H1 (cell line): ENCODE measurements at regions not wholly inside any gene's neighbourhood (a gene's known extent, or its start where the extent isn't known, plus 50 kb on each side); places are given as distances from the start of the nearest gene placed in this dataset.

Experiments
- CTCF ChIA-PET: fragments of 300-600 bp; sonication (Branson Sonifier 250); formaldehyde crosslinking; loops from one replicate; lab custom pipeline; 2021; ENCODE audit not compliant: partially characterized antibody; lab: Charles Lee
- POLR2A ChIA-PET: fragments of 300-600 bp; sonication (Branson Sonifier 250); formaldehyde crosslinking; loops from one replicate; lab custom pipeline; 2021; ENCODE audit warnings: inconsistent platforms; ENCODE audit not compliant: partially characterized antibody; lab: Charles Lee
- DNase-seq, 2 experiments: peaks; one replicate each; pipeline versions ENCODE4 v3.0.0 to v3.0.0-alpha.2; 2010 to 2022; ENCODE audit warnings: low spot score in 2 of 2, low read depth in 1 of 2, mixed read lengths in 1 of 2
- FAIRE-seq: peaks from 2 replicates; lab custom pipeline; 2011; peaks lifted over from hg19 to GRCh38; lab: Jason Lieb, UNC
- H2AFZ ChIP-seq: 2 replicates; pipeline ENCODE4 v1.8.1; 2012; ENCODE audit warnings: low read length, inconsistent platforms
- H2AK5ac ChIP-seq: 2 replicates; pipeline ENCODE4 v1.6.1; 2013; ENCODE audit warnings: low read depth, low read length
- H2BK120ac ChIP-seq: replicated peaks from 2 replicates; pipeline ENCODE3; 2013; ENCODE audit warnings: low read depth, low read length, inconsistent platforms
- H2BK12ac ChIP-seq: 2 replicates; pipeline ENCODE4 v1.6.1; 2013; ENCODE audit warnings: low read depth, low read length
- H2BK15ac ChIP-seq: 2 replicates; pipeline ENCODE4 v1.6.1; 2013; ENCODE audit warnings: low read length
- H2BK20ac ChIP-seq: 2 replicates; pipeline ENCODE4 v1.6.1; 2013; ENCODE audit warnings: low read length
- H2BK5ac ChIP-seq: 2 replicates; pipeline ENCODE4 v1.6.1; 2013; ENCODE audit warnings: low read depth, low read length
- H3K14ac ChIP-seq: 2 replicates; pipeline ENCODE4 v1.6.1; 2013; ENCODE audit warnings: inconsistent platforms; ENCODE audit not compliant: insufficient read length
- H3K18ac ChIP-seq: 2 replicates; pipeline ENCODE4 v1.6.1; 2013; ENCODE audit warnings: low read length; ENCODE audit errors: extremely low read depth
- H3K23ac ChIP-seq: 2 replicates; pipeline ENCODE4 v1.6.1; 2013; ENCODE audit warnings: inconsistent platforms; ENCODE audit not compliant: insufficient read length
- H3K23me2 ChIP-seq: 2 replicates; pipeline ENCODE4 v1.6.1; 2013; ENCODE audit warnings: low read depth, low read length
- H3K27ac ChIP-seq: 2 replicates; pipeline ENCODE4 v1.6.1; 2011; ENCODE audit warnings: low read depth, low read length, inconsistent platforms
- H3K27me3 ChIP-seq, 4 experiments: replicated peaks in 1 of 4; 1 replicate in 1 of 4; 2 replicates in 3 of 4; pipeline versions ENCODE4 v1.6.1 to v1.8.1; 2011 to 2013; ENCODE audit warnings: low read length in 3 of 4, mild to moderate bottlenecking in 3 of 4, inconsistent platforms in 2 of 4, mixed read lengths in 2 of 4, moderate library complexity in 1 of 4; ENCODE audit not compliant: control insufficient read depth in 3 of 4, insufficient read depth in 3 of 4; ENCODE audit errors: extremely low read depth in 1 of 4
- H3K36me3 ChIP-seq, 4 experiments: 2 replicates each; pipeline versions ENCODE4 v1.6.1 to v1.8.1; 2011 to 2013; ENCODE audit warnings: mild to moderate bottlenecking in 4 of 4, low read length in 3 of 4, moderate library complexity in 2 of 4, control low read depth in 1 of 4, inconsistent platforms in 1 of 4; ENCODE audit not compliant: insufficient read depth in 4 of 4, control insufficient read depth in 2 of 4
- H3K4ac ChIP-seq: replicated peaks from 2 replicates; pipeline ENCODE3; 2013; ENCODE audit warnings: low read length, low read depth, mixed read lengths, inconsistent platforms; ENCODE audit not compliant: insufficient read length
- H3K4me1 ChIP-seq, 4 experiments: replicated peaks in 1 of 4; 1 replicate in 1 of 4; 2 replicates in 3 of 4; pipeline versions ENCODE4 v1.6.1 to v1.8.1; 2011 to 2013; ENCODE audit warnings: low read length in 3 of 4, inconsistent platforms in 2 of 4, mixed read lengths in 1 of 4; ENCODE audit not compliant: insufficient read depth in 4 of 4, control insufficient read depth in 3 of 4
- H3K4me2 ChIP-seq, 2 experiments: 2 replicates each; pipeline versions ENCODE4 v1.6.1 to v1.8.1; 2011 to 2013; ENCODE audit warnings: low read depth in 2 of 2, low read length in 2 of 2, control low read depth in 1 of 2, inconsistent platforms in 1 of 2, mild to moderate bottlenecking in 1 of 2; ENCODE audit not compliant: insufficient read depth in 1 of 2
- H3K4me3 ChIP-seq, 4 experiments: fragments of 200-600, 300-600 bp in 1 of 4; sonication (generic), shearing (Covaris generic), sonication (Bioruptor Twin) in 1 of 4; 2 replicates each; pipeline versions ENCODE4 v1.5.1 to v1.8.1; 2011 to 2016; ENCODE audit warnings: low read length in 4 of 4, low read depth in 3 of 4, control low read depth in 2 of 4, inconsistent platforms in 2 of 4, mild to moderate bottlenecking in 2 of 4, mixed read lengths in 1 of 4, moderate library complexity in 1 of 4; ENCODE audit not compliant: insufficient read depth in 2 of 4; ENCODE audit errors: extremely low read depth in 1 of 4
- H3K56ac ChIP-seq: replicated peaks from 2 replicates; pipeline ENCODE3; 2013; ENCODE audit warnings: low read depth, mild to moderate bottlenecking, mixed read lengths, low read length, inconsistent platforms; ENCODE audit not compliant: insufficient read length
- H3K79me1 ChIP-seq: 2 replicates; pipeline ENCODE4 v1.6.1; 2013; ENCODE audit warnings: low read depth, low read length, control low read depth
- H3K79me2 ChIP-seq, 2 experiments: 2 replicates each; pipeline versions ENCODE4 v1.6.1 to v1.8.1; 2012 to 2013; ENCODE audit warnings: low read length in 2 of 2, mild to moderate bottlenecking in 2 of 2, inconsistent platforms in 1 of 2; ENCODE audit not compliant: insufficient read depth in 2 of 2, control insufficient read depth in 1 of 2
- H3K9ac ChIP-seq, 4 experiments: replicated peaks in 1 of 4; 1 replicate in 1 of 4; 2 replicates in 3 of 4; pipeline versions ENCODE4 v1.6.1 to v1.8.1; 2011 to 2013; ENCODE audit warnings: low read depth in 3 of 4, low read length in 3 of 4, control low read depth in 2 of 4, mild to moderate bottlenecking in 2 of 4, moderate library complexity in 2 of 4, inconsistent platforms in 1 of 4; ENCODE audit errors: extremely low read depth in 1 of 4
- H3K9me3 ChIP-seq, 2 experiments: 2 replicates each; pipeline versions ENCODE4 v1.6.1 to v1.8.1; 2012 to 2013; ENCODE audit warnings: mild to moderate bottlenecking in 2 of 2, moderate library complexity in 2 of 2, control low read depth in 1 of 2, inconsistent platforms in 1 of 2, low read depth in 1 of 2, low read length in 1 of 2, mixed read lengths in 1 of 2; ENCODE audit not compliant: insufficient read depth in 2 of 2
- H4K20me1 ChIP-seq, 2 experiments: replicated peaks in 1 of 2; 2 replicates each; pipeline versions ENCODE3 to v1.8.1; 2011 to 2013; ENCODE audit warnings: inconsistent platforms in 2 of 2, low read length in 2 of 2, mild to moderate bottlenecking in 1 of 2; ENCODE audit not compliant: insufficient read depth in 2 of 2, control insufficient read depth in 1 of 2
- H4K5ac ChIP-seq: 2 replicates; pipeline ENCODE4 v1.6.1; 2013; ENCODE audit warnings: low read length, low read depth, mixed read lengths, inconsistent platforms; ENCODE audit not compliant: insufficient read length
- H4K8ac ChIP-seq: 2 replicates; pipeline ENCODE4 v1.8.0; 2013; ENCODE audit warnings: mild to moderate bottlenecking, moderate library complexity, low read length, inconsistent platforms; ENCODE audit not compliant: insufficient read depth; ENCODE audit errors: extremely low read depth
- H4K91ac ChIP-seq: replicated peaks from 2 replicates; pipeline ENCODE3; 2013; ENCODE audit warnings: low read length, mixed read lengths, inconsistent platforms; ENCODE audit not compliant: insufficient read length
- BRCA1 ChIP-seq: IDR thresholded peaks from 2 replicates; pipeline ENCODE4 v1.6.1; 2012; ENCODE audit warnings: low read depth, low read length, improper control_type of control experiment
- CHD1 ChIP-seq: IDR thresholded peaks from 2 replicates; pipeline ENCODE4 v1.6.1; 2012; ENCODE audit warnings: low read depth, low read length, improper control_type of control experiment
- HDAC6 ChIP-seq: IDR thresholded peaks from one replicate; pipeline ENCODE4 v1.7.1; 2012; ENCODE audit warnings: low read depth, mild to moderate bottlenecking, inconsistent platforms, low read length, moderate library complexity
- KDM1A ChIP-seq: fragments of 200-600, 300-600 bp; sonication (generic); IDR thresholded peaks from 2 replicates; pipeline ENCODE4 v1.7.1; 2016; ENCODE audit warnings: mild to moderate bottlenecking, low read length, borderline replicate concordance
- NANOG ChIP-seq: IDR thresholded peaks from 2 replicates; pipeline ENCODE4 v1.6.1; 2011; ENCODE audit warnings: low read length, low read depth, mild to moderate bottlenecking, inconsistent platforms; ENCODE audit not compliant: insufficient read depth, poor library complexity, severe bottlenecking
- WGBS, 2 experiments: shearing (Covaris generic) in 1 of 2; methylation state at CpG; one replicate each; pipeline versions ENCODE4 v1.1.6 to v1.1.7; 2013 to 2015; ENCODE audit warnings: low lambda C conversion rate in 2 of 2, mixed read lengths in 2 of 2, inconsistent platforms in 1 of 2, low coverage in 1 of 2, missing lambda C conversion rate in 1 of 2; ENCODE audit not compliant: insufficient replicate concordance in 2 of 2, insufficient coverage in 1 of 2, insufficient read length in 1 of 2; ENCODE audit errors: extremely low coverage in 1 of 2, missing lambda C conversion rate in 1 of 2; 5-methylcytosine and 5-hydroxymethylcytosine counted together

DNA sequence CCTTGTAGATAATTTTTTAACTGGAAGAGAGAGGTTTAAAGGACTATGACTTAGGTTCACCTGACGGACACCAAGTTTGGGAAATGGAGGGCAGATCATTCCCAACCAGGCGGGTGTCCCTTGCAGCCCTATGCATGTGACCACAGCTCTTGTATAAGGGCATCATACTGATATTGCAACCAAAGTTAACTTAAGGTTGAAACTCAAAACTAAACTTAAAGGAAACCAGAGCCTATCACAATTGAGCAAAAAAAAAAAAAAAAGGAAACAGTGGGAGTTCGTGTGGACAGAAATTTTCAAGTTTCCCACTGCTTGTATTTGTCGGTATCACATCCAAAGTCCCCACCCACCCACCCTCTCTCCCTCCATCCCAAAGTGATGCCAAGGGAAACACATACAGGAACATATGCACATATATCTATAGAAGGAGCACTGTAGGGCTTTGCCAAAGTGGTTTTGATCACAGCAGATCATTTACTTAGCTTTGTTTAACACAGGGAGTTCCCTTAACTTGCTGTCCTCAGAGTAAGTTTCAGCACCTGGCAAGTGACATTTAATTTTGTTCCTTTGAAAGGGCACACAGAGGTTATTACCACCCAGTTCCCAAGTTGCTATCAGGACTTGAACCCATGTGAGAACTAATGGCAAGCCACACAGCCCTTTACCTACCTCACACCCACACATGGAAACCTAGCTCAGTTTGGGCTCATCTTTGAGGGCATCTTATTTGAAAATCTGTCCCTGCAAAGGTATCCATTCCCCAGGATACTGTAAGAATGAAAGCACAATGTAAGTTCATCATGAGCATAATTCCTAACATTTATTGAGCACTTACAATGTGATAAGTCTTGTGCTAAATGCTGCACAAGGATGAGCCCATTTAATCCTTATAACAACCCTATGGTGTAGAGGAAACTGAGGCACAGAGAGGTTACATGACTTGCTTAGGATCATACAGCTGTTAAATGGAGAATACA lies 204.5 kb upstream of the CMC1 start:
- H3K27me3 ChIP-seq: no peaks in the 10 kb centered on the region
- no peak overlapping the region for H3K18ac ChIP-seq
- no peak overlapping the region for H4K8ac ChIP-seq
- no peak overlapping the region for H4K91ac ChIP-seq
- no peak for FAIRE-seq
- DNase-seq: no peak
- ChIA-PET CTCF (no interaction called here), POLR2A (no interaction called here)
- H2BK120ac ChIP-seq: no peak overlapping the region
- no peaks in the 10 kb centered on the region for H3K36me3 ChIP-seq
- H3K23me2 ChIP-seq: no peaks in the 10 kb centered on the region; the same call in 1 of the 2 replicates
- no peak overlapping the region for H2AK5ac ChIP-seq
- H4K5ac ChIP-seq: no peak overlapping the region
- H3K4me2 ChIP-seq: no peak overlapping the region
- H3K27ac ChIP-seq: no peak overlapping the region
- no peak overlapping the region for H2BK20ac ChIP-seq
- no peak for TF ChIP-seq NANOG
- no peak for TF ChIP-seq KDM1A
- no peak for TF ChIP-seq CHD1
- no peak for TF ChIP-seq HDAC6
- no peak for TF ChIP-seq BRCA1
- TF ChIP-seq, all 59 proteins: peak for 0
- no peak overlapping the region for H3K4me3 ChIP-seq
- no peak overlapping the region for H3K14ac ChIP-seq
- 90% methylated on average over 2 of the region's 4 CpGs; no CpG with 5 or more reads in 1 of the 2 experiments for WGBS, 2 experiments
- no peak overlapping the region for H3K9ac ChIP-seq
- H3K23ac ChIP-seq: no peak overlapping the region
- no peak overlapping the region for H2BK15ac ChIP-seq
- H3K9me3 ChIP-seq: peaks cover 13 to 20% of the 10 kb centered on the region in 2 experiments
- no peaks in the 10 kb centered on the region for H3K79me2 ChIP-seq
- no peak overlapping the region for H2AFZ ChIP-seq
- H2BK12ac ChIP-seq: no peak overlapping the region
- H3K79me1 ChIP-seq: no peaks in the 10 kb centered on the region
- no peak overlapping the region for H3K4ac ChIP-seq
- H2BK5ac ChIP-seq: no peak overlapping the region
- no peaks in the 10 kb centered on the region for H3K4me1 ChIP-seq
- H4K20me1 ChIP-seq: no peaks in the 10 kb centered on the region
- no peak overlapping the region for H3K56ac ChIP-seq
